Epithelial cell of esophagus (primary cell): ENCODE measurements at regions not wholly inside any gene's neighbourhood (a gene's known extent, or its start where the extent isn't known, plus 50 kb on each side); places are given as distances from the start of the nearest gene placed in this dataset.

Experiments used
- DNase-seq: peaks from one replicate; pipeline ENCODE4 v3.0.0; 2010; ENCODE audit warnings: low read depth
- H3K4me3 ChIP-seq: 2 replicates; pipeline ENCODE4 v1.5.1; 2011; ENCODE audit warnings: mild to moderate bottlenecking, low read length, control low read depth
- CTCF ChIP-seq: IDR thresholded peaks from 2 replicates; pipeline ENCODE4 v1.5.1; 2011; ENCODE audit warnings: low read depth, mild to moderate bottlenecking, low read length, control low read depth, inconsistent platforms; ENCODE audit not compliant: insufficient read depth; ENCODE audit errors: missing control alignments

- no peak overlapping the region for H3K4me3 ChIP-seq
- TF ChIP-seq CTCF: no peak
- no peak for DNase-seq
Observed at GRCh38 chr3:117356091-117356705, 646.6 kb downstream of the TUSC7 start.

GRCh38 chr3:117358717-117359314, 649.2 kb downstream of the TUSC7 start:
- H3K4me3 ChIP-seq: no peak overlapping the region
- TF ChIP-seq CTCF: no peak
- DNase-seq: no peak

- no peak for DNase-seq
- no peak overlapping the region for H3K4me3 ChIP-seq
- no peak for TF ChIP-seq CTCF
Observed at GRCh38 chr3:117366574-117366973, 657.0 kb downstream of the TUSC7 start.

- no peak for TF ChIP-seq CTCF
- H3K4me3 ChIP-seq: no peak overlapping the region
- no peak for DNase-seq
Observed at GRCh38 chr3:117367861-117368260, 658.3 kb downstream of the TUSC7 start.

- no peak for TF ChIP-seq CTCF
- DNase-seq: no peak
- H3K4me3 ChIP-seq: no peak overlapping the region
Observed at GRCh38 chr3:117380631-117381030, 671.1 kb downstream of the TUSC7 start.

- TF ChIP-seq CTCF: no peak
- no peak overlapping the region for H3K4me3 ChIP-seq
- DNase-seq: no peak
Observed at GRCh38 chr3:117393119-117393518, 683.5 kb downstream of the TUSC7 start.
